ENCODE measurements at regions not wholly inside any gene's neighbourhood (a gene's known extent, or its start where the extent isn't known, plus 50 kb on each side); places are given as distances from the start of the nearest gene placed in this dataset.

DNA sequence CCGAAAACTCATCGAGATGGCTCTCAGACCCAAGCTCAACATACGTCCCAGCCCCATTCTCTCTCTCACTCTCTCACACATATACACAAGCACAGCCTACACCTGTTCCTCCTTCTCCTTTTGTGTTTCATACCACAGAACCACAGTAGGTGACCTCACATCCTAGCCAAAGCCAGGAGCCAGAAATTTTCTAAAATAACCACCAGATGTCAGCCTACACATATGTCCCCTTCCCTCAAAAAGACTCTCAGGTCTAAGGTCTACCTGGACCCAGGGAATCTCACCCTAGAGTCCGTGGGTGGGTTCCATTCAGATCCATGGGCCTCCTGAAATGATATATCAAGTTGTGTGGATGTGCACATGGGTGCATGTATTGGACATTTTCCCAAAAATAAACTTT is 104.2 kb upstream of the IPO5 start:
- H3K4me3 ChIP-seq (ENCODE audit: low read depth, low read length): no peak overlapping the region
- peak; percentile 37 for DNase-seq (ENCODE audit: low read depth, low spot score)
- in situ Hi-C loops (cut with HindIII; ENCODE audit: low sequenced_read_pairs): no loop called here
- TF ChIP-seq, protein P1, sequence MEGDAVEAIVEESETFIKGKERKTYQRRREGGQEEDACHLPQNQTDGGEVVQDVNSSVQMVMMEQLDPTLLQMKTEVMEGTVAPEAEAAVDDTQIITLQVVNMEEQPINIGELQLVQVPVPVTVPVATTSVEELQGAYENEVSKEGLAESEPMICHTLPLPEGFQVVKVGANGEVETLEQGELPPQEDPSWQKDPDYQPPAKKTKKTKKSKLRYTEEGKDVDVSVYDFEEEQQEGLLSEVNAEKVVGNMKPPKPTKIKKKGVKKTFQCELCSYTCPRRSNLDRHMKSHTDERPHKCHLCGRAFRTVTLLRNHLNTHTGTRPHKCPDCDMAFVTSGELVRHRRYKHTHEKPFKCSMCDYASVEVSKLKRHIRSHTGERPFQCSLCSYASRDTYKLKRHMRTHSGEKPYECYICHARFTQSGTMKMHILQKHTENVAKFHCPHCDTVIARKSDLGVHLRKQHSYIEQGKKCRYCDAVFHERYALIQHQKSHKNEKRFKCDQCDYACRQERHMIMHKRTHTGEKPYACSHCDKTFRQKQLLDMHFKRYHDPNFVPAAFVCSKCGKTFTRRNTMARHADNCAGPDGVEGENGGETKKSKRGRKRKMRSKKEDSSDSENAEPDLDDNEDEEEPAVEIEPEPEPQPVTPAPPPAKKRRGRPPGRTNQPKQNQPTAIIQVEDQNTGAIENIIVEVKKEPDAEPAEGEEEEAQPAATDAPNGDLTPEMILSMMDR (IDR thresholded peaks at IDR 0.05; ENCODE audit: low read depth, low read length): peak; percentile 53

DNA sequence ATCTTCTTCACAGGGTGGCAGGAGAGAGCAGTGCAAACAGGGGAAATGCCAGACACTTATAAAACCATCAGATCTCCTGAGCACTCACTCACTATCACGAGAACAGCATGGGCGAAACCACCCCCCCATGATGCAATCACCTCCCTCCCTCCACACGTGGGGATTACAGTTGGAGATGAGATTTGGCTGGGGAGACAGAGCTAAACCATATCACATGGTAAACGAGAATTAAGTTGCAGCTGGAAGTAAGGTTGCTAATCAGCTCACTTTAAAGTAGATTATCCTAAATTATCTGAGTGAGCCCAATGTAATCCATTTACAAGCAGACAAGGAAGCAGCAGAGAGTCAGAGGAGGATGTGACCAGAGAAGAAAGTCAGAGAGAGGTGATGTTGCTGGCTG is 102.2 kb upstream of the IPO5 start:
- H3K4me3 ChIP-seq (ENCODE audit: low read depth, low read length): no peak overlapping the region
- TF ChIP-seq, protein P1 (IDR thresholded peaks at IDR 0.05; ENCODE audit: low read depth, low read length): no peak
- in situ Hi-C loops (cut with HindIII; ENCODE audit: low sequenced_read_pairs): no loop called here
- no peak for DNase-seq (ENCODE audit: low read depth, low spot score)

DNA sequence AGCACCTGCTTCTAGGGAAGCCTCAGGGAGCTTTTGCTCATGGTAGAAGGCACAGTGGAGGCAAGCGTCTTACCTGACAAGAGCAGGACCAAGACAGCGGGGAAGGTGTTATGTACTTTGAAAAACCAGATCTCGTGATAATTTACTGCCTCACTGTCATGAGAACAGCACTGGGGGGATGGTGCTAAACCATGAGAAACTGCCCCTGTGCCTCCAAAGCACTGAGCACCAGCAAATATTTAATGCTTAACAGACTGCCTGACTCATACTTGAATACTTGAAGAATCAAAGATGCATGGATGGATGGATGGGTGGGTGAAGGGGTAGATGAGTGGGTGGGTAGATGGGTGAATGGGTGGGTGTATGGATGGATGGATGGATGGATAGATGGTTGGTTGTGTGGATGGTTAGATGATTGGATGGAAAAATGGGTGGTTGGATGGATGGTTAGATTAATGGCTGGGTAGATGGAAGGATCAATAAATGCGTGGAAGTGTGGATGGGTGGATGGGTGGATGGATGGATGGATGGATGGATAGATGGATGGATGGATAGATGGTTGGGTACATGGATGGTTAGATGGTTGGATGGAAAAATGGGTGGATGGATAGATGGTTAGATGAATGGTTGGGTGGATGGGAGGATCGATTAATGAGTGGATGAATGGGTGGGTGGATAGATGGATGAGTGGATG is 101.1 kb upstream of the IPO5 start:
- in situ Hi-C loops (cut with HindIII; ENCODE audit: low sequenced_read_pairs): no loop called here
- H3K4me3 ChIP-seq (ENCODE audit: low read depth, low read length): no peak overlapping the region
- DNase-seq (ENCODE audit: low read depth, low spot score): no peak
- TF ChIP-seq, protein P1 (IDR thresholded peaks at IDR 0.05; ENCODE audit: low read depth, low read length): no peak

DNA sequence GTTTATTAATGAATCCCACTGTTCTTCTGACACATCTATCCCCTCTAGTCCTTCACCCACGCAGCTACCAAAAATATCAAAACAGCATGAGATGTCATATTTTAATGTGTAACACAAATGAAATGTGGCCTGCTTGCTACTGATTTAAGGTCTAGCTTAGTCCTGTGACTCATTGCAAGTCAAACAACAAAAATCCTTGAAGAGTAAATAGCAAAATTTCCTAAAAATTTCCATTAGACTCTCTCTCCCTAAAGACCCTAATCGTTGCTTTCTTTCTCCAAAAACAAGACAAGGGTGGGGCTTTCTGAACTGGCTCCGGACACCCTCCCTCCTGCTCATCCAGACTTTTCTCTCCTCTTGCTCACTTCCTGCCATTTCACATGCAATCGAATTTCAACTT is 99.9 kb upstream of the IPO5 start:
- no peak overlapping the region for H3K4me3 ChIP-seq (ENCODE audit: low read depth, low read length)
- TF ChIP-seq, protein P1 (IDR thresholded peaks at IDR 0.05; ENCODE audit: low read depth, low read length): no peak
- in situ Hi-C loops (cut with HindIII; ENCODE audit: low sequenced_read_pairs): no loop called here
- DNase-seq (ENCODE audit: low read depth, low spot score): no peak

DNA sequence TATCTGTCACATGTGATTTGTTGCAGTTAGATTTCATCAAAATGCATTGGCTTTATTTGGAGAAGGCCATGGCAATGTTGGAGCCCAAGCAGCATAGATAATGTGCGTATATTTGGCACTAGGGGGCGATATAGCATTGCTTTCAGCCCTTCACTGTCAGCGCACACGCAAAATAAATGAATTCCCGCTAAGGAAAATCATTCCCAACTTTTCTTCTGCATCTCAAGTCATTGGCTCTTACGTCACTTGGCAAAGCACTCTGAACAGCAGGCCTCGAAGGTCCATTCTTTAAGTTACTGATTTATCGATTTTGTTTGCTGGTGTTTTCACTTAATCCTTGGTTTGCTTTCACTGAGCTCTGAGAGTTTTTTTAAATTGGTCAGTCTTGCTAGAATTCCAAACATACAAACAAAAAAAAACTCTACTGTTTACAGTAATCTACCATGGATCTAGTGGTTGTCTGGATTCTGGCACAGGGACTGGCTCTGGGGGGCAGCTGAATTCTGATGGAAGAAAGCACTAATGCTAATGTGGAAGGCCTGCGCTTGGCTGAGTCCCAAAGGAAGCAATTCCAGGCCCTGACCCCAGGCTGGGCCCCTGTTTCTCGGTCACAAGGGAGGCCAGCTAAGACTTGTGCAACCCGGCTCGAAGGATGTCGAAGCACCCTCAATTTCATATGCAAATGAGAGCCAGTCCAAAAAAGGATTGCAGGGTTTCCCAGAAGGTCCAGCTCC is 97.7 kb upstream of the IPO5 start:
- in situ Hi-C loops (cut with HindIII; ENCODE audit: low sequenced_read_pairs): no loop called here
- peak; percentile 80 for DNase-seq (ENCODE audit: low read depth, low spot score)
- H3K4me3 ChIP-seq (ENCODE audit: low read depth, low read length): no peak overlapping the region

DNA sequence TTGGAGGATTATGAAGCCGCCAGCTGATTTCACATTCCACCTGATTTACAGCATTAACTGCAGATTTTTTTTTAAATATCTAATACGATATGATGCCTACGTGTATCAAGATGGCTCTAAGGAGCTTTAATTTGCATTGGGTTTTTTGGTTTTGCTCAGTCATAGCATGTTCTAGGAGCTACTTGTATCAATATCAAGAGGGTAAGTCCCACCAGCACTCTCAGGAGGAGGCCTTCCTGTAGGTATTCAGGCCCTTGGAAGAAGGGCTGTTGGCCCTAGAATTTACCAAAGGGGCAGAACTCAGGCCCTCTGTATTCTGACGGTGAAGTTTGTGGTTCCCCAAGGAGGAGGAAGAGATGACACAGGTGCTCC is 97.2 kb upstream of the IPO5 start:
- in situ Hi-C loops (cut with HindIII; ENCODE audit: low sequenced_read_pairs): no loop called here
- H3K4me3 ChIP-seq (ENCODE audit: low read depth, low read length): no peak overlapping the region
- DNase-seq (ENCODE audit: low read depth, low spot score): no peak
- TF ChIP-seq, protein P1 (IDR thresholded peaks at IDR 0.05; ENCODE audit: low read depth, low read length): no peak

More for the DNA sequence above, 97.7 kb upstream of the IPO5 start:
- TF ChIP-seq, protein P1 (IDR thresholded peaks at IDR 0.05; ENCODE audit: low read depth, low read length): peak; percentile 79

Data from astrocyte of the spinal cord (primary cell).